GM18907 (cell line): ENCODE measurements at regions not wholly inside any gene's neighbourhood (a gene's known extent, or its start where the extent isn't known, plus 50 kb on each side); places are given as distances from the start of the nearest gene placed in this dataset.
"Not testable (repeated sequence)": the region's sequence is repeated elsewhere in the genome, so short reads cannot be mapped to it uniquely, and the experiment has no call there.

Source experiments
- ATAC-seq: cut with Tn5 transposase; IDR thresholded peaks from one replicate; pipeline ENCODE4 v1.9.1; 2021; ENCODE audit warnings: mild to moderate bottlenecking, moderate library complexity; ENCODE audit not compliant: unreplicated experiment

GRCh38 chr3:21894459-21895340 lies 143.7 kb upstream of the ZNF385D start:
- ATAC-seq, result no peak

- ATAC-seq, result no peak
Observed at GRCh38 chr3:21898316-21898715, 147.3 kb upstream of the ZNF385D start.

- no peak for ATAC-seq
Observed at GRCh38 chr3:21901484-21901883, 150.5 kb upstream of the ZNF385D start.

- no peak for ATAC-seq
Observed at GRCh38 chr3:21902956-21903355, 151.9 kb upstream of the ZNF385D start.

- no peak for ATAC-seq
Observed at GRCh38 chr3:21909096-21909495, 158.1 kb upstream of the ZNF385D start.

- ATAC-seq, result no peak
Observed at GRCh38 chr3:21912711-21913110, 161.7 kb upstream of the ZNF385D start.

- ATAC-seq, result no peak
Observed at GRCh38 chr3:21913791-21914190, 162.8 kb upstream of the ZNF385D start.

- no peak for ATAC-seq
Observed at GRCh38 chr3:21914451-21914850, 163.4 kb upstream of the ZNF385D start.

GRCh38 chr3:21919383-21919782 lies 168.4 kb upstream of the ZNF385D start:
- no peak for ATAC-seq

- ATAC-seq, result no peak
Observed at GRCh38 chr3:21920421-21920861, 169.4 kb upstream of the ZNF385D start.

- ATAC-seq, result not testable (repeated sequence)
Observed at GRCh38 chr3:21923156-21923555, 172.1 kb upstream of the ZNF385D start.

- ATAC-seq, result no peak
Observed at GRCh38 chr3:21927261-21927660, 176.3 kb upstream of the ZNF385D start.

- no peak for ATAC-seq
Observed at GRCh38 chr3:21934591-21934990, 183.6 kb upstream of the ZNF385D start.

GRCh38 chr3:21936207-21936606 lies 185.2 kb upstream of the ZNF385D start:
- ATAC-seq, result no peak

- no peak for ATAC-seq
Observed at GRCh38 chr3:21938267-21938681, 187.3 kb upstream of the ZNF385D start.

- no peak for ATAC-seq
Observed at GRCh38 chr3:21942328-21942727, 191.3 kb upstream of the ZNF385D start.

GRCh38 chr3:21944251-21944650 lies 193.2 kb upstream of the ZNF385D start:
- no peak for ATAC-seq

- no peak for ATAC-seq
Observed at GRCh38 chr3:21952856-21953255, 201.8 kb upstream of the ZNF385D start.

GRCh38 chr3:21954709-21955108 lies 203.7 kb upstream of the ZNF385D start:
- no peak for ATAC-seq

GRCh38 chr3:21955406-21955805 lies 204.4 kb upstream of the ZNF385D start:
- no peak for ATAC-seq

- ATAC-seq, result no peak
Observed at GRCh38 chr3:21960033-21960432, 209.0 kb upstream of the ZNF385D start.

GRCh38 chr3:21962456-21962855 lies 211.4 kb upstream of the ZNF385D start:
- no peak for ATAC-seq

GRCh38 chr3:21966457-21966856 lies 215.4 kb upstream of the ZNF385D start:
- ATAC-seq, result not testable (repeated sequence)
